ENCODE measurements at regions not wholly inside any gene's neighbourhood (a gene's known extent, or its start where the extent isn't known, plus 50 kb on each side); places are given as distances from the start of the nearest gene placed in this dataset.

DNA sequence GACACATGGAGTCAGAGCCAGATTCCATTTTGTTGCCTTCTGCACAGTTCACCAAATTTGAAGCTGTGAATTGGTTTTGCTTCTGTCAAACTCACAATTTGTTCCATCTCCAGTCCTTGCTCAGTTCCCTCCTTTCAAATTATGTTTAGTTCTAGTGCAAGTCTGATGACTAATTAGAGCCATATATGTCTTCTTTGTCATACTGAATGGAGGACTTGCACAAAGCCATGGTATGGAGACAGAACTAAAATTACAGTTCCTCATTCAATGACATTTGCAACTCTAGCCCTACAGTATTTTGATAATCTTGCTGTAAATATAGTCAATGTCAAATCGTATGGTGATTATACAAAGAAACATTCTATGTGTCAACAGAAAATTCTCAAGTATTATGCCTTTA is 936.9 kb upstream of the CELF4 start (continued):
- TF ChIP-seq, protein P1, sequence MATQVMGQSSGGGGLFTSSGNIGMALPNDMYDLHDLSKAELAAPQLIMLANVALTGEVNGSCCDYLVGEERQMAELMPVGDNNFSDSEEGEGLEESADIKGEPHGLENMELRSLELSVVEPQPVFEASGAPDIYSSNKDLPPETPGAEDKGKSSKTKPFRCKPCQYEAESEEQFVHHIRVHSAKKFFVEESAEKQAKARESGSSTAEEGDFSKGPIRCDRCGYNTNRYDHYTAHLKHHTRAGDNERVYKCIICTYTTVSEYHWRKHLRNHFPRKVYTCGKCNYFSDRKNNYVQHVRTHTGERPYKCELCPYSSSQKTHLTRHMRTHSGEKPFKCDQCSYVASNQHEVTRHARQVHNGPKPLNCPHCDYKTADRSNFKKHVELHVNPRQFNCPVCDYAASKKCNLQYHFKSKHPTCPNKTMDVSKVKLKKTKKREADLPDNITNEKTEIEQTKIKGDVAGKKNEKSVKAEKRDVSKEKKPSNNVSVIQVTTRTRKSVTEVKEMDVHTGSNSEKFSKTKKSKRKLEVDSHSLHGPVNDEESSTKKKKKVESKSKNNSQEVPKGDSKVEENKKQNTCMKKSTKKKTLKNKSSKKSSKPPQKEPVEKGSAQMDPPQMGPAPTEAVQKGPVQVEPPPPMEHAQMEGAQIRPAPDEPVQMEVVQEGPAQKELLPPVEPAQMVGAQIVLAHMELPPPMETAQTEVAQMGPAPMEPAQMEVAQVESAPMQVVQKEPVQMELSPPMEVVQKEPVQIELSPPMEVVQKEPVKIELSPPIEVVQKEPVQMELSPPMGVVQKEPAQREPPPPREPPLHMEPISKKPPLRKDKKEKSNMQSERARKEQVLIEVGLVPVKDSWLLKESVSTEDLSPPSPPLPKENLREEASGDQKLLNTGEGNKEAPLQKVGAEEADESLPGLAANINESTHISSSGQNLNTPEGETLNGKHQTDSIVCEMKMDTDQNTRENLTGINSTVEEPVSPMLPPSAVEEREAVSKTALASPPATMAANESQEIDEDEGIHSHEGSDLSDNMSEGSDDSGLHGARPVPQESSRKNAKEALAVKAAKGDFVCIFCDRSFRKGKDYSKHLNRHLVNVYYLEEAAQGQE (IDR thresholded peaks at IDR 0.05; ENCODE audit: unreplicated experiment), result no peak
- TF ChIP-seq STAT1 (IDR thresholded peaks at IDR 0.05; ENCODE audit: unreplicated experiment) (no peak), JUNB (IDR thresholded peaks at IDR 0.05; ENCODE audit: unreplicated experiment) (no peak), NANOG (IDR thresholded peaks at IDR 0.05; ENCODE audit: borderline replicate concordance) (no peak), EZH2phosphoT487 (IDR thresholded peaks at IDR 0.05; ENCODE audit: unreplicated experiment) (no peak), EZH2 (IDR thresholded peaks at IDR 0.05; ENCODE audit: low read depth, unreplicated experiment) (no peak), CREB1 (CRISPR knock-in tag; IDR thresholded peaks at IDR 0.05; ENCODE audit: low read depth) (no peak), POLR2AphosphoS5 (IDR thresholded peaks at IDR 0.05; ENCODE audit: low read depth) (no peak), ZNF331 (CRISPR knock-in tag; IDR thresholded peaks at IDR 0.05; ENCODE audit: low read depth) (no peak)
- TF ChIP-seq, protein P2, sequence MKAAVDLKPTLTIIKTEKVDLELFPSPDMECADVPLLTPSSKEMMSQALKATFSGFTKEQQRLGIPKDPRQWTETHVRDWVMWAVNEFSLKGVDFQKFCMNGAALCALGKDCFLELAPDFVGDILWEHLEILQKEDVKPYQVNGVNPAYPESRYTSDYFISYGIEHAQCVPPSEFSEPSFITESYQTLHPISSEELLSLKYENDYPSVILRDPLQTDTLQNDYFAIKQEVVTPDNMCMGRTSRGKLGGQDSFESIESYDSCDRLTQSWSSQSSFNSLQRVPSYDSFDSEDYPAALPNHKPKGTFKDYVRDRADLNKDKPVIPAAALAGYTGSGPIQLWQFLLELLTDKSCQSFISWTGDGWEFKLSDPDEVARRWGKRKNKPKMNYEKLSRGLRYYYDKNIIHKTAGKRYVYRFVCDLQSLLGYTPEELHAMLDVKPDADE (IDR thresholded peaks at IDR 0.05), result no peak

DNA sequence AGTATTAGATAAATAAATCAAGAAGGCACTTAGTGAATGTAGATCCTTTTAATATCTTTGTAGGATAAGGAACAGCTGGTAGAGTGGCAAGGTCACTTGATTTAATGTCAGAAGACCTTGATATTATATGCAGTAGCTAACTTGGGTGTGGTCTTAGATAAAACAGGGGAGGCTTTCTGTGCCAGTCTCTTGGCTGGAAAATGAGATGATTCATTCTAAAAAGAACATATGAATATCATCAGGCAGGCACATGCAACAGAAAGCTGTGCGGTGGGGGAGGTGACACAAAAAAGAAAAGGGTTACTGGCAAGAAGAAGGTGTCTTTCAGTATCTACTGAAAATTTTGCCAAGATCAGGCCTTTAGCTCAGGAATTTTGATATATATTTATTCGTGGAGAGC is 931.7 kb upstream of the CELF4 start:
- Histone ChIP-seq H3K4me1 (ENCODE audit: insufficient read depth) (no peaks in the 10 kb centered on the region), H3K9me2 (ENCODE audit: insufficient read depth) (no peaks in the 10 kb centered on the region), H3K27me3 (ENCODE audit: insufficient read depth) (no peaks in the 10 kb centered on the region), H3K79me2 (replicated peaks; ENCODE audit: insufficient read depth) (no peaks in the 10 kb centered on the region), H4K20me1 (replicated peaks; ENCODE audit: insufficient read depth) (no peaks in the 10 kb centered on the region), H3F3A (replicated peaks; ENCODE audit: low read depth) (no peaks in the 10 kb centered on the region), H2AFZ (no peak overlapping the region), H3K27ac (ENCODE audit: low read depth) (no peak overlapping the region), H3K36me3 (ENCODE audit: insufficient read depth) (no peaks in the 10 kb centered on the region), H3K4me3 (no peak overlapping the region), H3K4me2 (no peak overlapping the region)
- DNase-seq (ENCODE audit: low spot score) (no peak), ATAC-seq (no peak)
- no peaks in the 10 kb centered on the region for H3K4me1 Mint-ChIP-seq
- no peak overlapping the region for H3K27ac Mint-ChIP-seq
- no peaks in the 10 kb centered on the region for H3K9me3 Mint-ChIP-seq
- H3K4me3 Mint-ChIP-seq, result no peak overlapping the region
- H3K36me3 Mint-ChIP-seq (ENCODE audit: low read depth), result no peaks in the 10 kb centered on the region
- peaks cover 2% of the 10 kb centered on the region for H3K27me3 Mint-ChIP-seq (ENCODE audit: insufficient read depth, low read depth, poor library complexity)
- TF ChIP-seq NANOG (IDR thresholded peaks at IDR 0.05; ENCODE audit: borderline replicate concordance), result no peak
- TF ChIP-seq, protein P3, sequence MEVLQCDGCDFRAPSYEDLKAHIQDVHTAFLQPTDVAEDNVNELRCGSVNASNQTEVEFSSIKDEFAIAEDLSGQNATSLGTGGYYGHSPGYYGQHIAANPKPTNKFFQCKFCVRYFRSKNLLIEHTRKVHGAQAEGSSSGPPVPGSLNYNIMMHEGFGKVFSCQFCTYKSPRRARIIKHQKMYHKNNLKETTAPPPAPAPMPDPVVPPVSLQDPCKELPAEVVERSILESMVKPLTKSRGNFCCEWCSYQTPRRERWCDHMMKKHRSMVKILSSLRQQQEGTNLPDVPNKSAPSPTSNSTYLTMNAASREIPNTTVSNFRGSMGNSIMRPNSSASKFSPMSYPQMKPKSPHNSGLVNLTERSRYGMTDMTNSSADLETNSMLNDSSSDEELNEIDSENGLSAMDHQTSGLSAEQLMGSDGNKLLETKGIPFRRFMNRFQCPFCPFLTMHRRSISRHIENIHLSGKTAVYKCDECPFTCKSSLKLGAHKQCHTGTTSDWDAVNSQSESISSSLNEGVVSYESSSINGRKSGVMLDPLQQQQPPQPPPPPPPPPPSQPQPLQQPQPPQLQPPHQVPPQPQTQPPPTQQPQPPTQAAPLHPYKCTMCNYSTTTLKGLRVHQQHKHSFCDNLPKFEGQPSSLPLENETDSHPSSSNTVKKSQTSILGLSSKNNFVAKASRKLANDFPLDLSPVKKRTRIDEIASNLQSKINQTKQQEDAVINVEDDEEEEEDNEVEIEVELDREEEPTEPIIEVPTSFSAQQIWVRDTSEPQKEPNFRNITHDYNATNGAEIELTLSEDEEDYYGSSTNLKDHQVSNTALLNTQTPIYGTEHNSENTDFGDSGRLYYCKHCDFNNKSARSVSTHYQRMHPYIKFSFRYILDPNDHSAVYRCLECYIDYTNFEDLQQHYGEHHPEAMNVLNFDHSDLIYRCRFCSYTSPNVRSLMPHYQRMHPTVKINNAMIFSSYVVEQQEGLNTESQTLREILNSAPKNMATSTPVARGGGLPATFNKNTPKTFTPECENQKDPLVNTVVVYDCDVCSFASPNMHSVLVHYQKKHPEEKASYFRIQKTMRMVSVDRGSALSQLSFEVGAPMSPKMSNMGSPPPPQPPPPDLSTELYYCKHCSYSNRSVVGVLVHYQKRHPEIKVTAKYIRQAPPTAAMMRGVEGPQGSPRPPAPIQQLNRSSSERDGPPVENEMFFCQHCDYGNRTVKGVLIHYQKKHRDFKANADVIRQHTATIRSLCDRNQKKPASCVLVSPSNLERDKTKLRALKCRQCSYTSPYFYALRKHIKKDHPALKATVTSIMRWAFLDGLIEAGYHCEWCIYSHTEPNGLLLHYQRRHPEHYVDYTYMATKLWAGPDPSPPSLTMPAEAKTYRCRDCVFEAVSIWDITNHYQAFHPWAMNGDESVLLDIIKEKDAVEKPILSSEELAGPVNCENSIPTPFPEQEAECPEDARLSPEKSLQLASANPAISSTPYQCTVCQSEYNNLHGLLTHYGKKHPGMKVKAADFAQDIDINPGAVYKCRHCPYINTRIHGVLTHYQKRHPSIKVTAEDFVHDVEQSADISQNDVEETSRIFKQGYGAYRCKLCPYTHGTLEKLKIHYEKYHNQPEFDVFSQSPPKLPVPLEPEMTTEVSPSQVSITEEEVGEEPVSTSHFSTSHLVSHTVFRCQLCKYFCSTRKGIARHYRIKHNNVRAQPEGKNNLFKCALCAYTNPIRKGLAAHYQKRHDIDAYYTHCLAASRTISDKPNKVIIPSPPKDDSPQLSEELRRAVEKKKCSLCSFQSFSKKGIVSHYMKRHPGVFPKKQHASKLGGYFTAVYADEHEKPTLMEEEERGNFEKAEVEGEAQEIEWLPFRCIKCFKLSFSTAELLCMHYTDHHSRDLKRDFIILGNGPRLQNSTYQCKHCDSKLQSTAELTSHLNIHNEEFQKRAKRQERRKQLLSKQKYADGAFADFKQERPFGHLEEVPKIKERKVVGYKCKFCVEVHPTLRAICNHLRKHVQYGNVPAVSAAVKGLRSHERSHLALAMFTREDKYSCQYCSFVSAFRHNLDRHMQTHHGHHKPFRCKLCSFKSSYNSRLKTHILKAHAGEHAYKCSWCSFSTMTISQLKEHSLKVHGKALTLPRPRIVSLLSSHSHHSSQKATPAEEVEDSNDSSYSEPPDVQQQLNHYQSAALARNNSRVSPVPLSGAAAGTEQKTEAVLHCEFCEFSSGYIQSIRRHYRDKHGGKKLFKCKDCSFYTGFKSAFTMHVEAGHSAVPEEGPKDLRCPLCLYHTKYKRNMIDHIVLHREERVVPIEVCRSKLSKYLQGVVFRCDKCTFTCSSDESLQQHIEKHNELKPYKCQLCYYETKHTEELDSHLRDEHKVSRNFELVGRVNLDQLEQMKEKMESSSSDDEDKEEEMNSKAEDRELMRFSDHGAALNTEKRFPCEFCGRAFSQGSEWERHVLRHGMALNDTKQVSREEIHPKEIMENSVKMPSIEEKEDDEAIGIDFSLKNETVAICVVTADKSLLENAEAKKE (CRISPR knock-in tag; IDR thresholded peaks at IDR 0.05), result no peak
- TF ChIP-seq JUNB (IDR thresholded peaks at IDR 0.05; ENCODE audit: unreplicated experiment), result no peak
- TF ChIP-seq ZNF331 (CRISPR knock-in tag; IDR thresholded peaks at IDR 0.05; ENCODE audit: low read depth), result no peak
- no peak for TF ChIP-seq STAT1 (IDR thresholded peaks at IDR 0.05; ENCODE audit: unreplicated experiment)
- TF ChIP-seq, protein P2 (IDR thresholded peaks at IDR 0.05), result no peak

Measured in GM23338 (cell line).